Endothelial cell (in vitro differentiated cells): ENCODE measurements at regions not wholly inside any gene's neighbourhood (a gene's known extent, or its start where the extent isn't known, plus 50 kb on each side); places are given as distances from the start of the nearest gene placed in this dataset.
"Not testable (repeated sequence)": the region's sequence is repeated elsewhere in the genome, so short reads cannot be mapped to it uniquely, and the experiment has no call there.

ENCODE experiments used
- DNase-seq: peaks from one replicate; pipeline ENCODE4 v3.0.0; 2021; ENCODE audit warnings: low spot score
- H3K27ac Mint-ChIP-seq: one replicate; pipeline ENCODE4 v1.8.0; 2021; ENCODE audit warnings: mixed read lengths, inconsistent platforms; ENCODE audit not compliant: unreplicated experiment
- H3K27me3 Mint-ChIP-seq: one replicate; pipeline ENCODE4 v1.8.0; 2021; ENCODE audit warnings: mild to moderate bottlenecking, moderate library complexity, mixed read lengths, inconsistent platforms; ENCODE audit not compliant: unreplicated experiment
- H3K36me3 Mint-ChIP-seq: one replicate; pipeline ENCODE4 v1.8.0; 2021; ENCODE audit warnings: mild to moderate bottlenecking, low read depth, mixed read lengths, inconsistent platforms; ENCODE audit not compliant: unreplicated experiment
- H3K4me1 Mint-ChIP-seq: one replicate; pipeline ENCODE4 v1.8.0; 2021; ENCODE audit warnings: mild to moderate bottlenecking, mixed read lengths, inconsistent platforms; ENCODE audit not compliant: unreplicated experiment
- H3K4me3 Mint-ChIP-seq: one replicate; pipeline ENCODE4 v1.8.0; 2021; ENCODE audit warnings: mild to moderate bottlenecking, mixed read lengths, inconsistent platforms; ENCODE audit not compliant: unreplicated experiment
- H3K9me3 Mint-ChIP-seq: one replicate; pipeline ENCODE4 v1.8.0; 2021; ENCODE audit warnings: mixed read lengths, inconsistent platforms; ENCODE audit not compliant: unreplicated experiment
- CTCF ChIP-seq: fragments of 200-600 bp; sonication (generic); IDR thresholded peaks from one replicate; pipeline ENCODE4 v1.5.0; 2021; ENCODE audit warnings: antibody characterized with exemption; ENCODE audit not compliant: unreplicated experiment

- Mint-ChIP-seq H3K36me3 (no peaks in the 10 kb centered on the region), H3K9me3 (no peaks in the 10 kb centered on the region), H3K4me1 (no peaks in the 10 kb centered on the region), H3K4me3 (no peak overlapping the region), H3K27me3 (no peaks in the 10 kb centered on the region), H3K27ac (no peak overlapping the region)
- no peak for TF ChIP-seq CTCF
- no peak for DNase-seq
These were observed 52.3 kb upstream of the PTPN12 start for GRCh38 chr7:77484785-77485184.

- Mint-ChIP-seq H3K27ac (no peak overlapping the region), H3K9me3 (no peaks in the 10 kb centered on the region), H3K4me3 (no peak overlapping the region), H3K27me3 (no peaks in the 10 kb centered on the region), H3K36me3 (no peaks in the 10 kb centered on the region), H3K4me1 (no peaks in the 10 kb centered on the region)
- DNase-seq: no peak
- TF ChIP-seq CTCF: no peak
These were observed 55.1 kb upstream of the PTPN12 start for GRCh38 chr7:77482015-77482414.

GRCh38 chr7:77481615-77482014, 55.5 kb upstream of the PTPN12 start:
- H3K36me3 Mint-ChIP-seq: no peaks in the 10 kb centered on the region
- H3K27ac Mint-ChIP-seq: no peak overlapping the region
- H3K9me3 Mint-ChIP-seq: no peaks in the 10 kb centered on the region
- no peak for TF ChIP-seq CTCF
- H3K4me3 Mint-ChIP-seq: no peak overlapping the region
- no peaks in the 10 kb centered on the region for H3K27me3 Mint-ChIP-seq
- DNase-seq: no peak
- no peaks in the 10 kb centered on the region for H3K4me1 Mint-ChIP-seq

- H3K36me3 Mint-ChIP-seq, H3K4me1 Mint-ChIP-seq, H3K4me3 Mint-ChIP-seq, H3K9me3 Mint-ChIP-seq, H3K27me3 Mint-ChIP-seq, DNase-seq, H3K27ac Mint-ChIP-seq: not testable (repeated sequence)
These were observed 56.9 kb upstream of the PTPN12 start for GRCh38 chr7:77480102-77480627.

GRCh38 chr7:77479536-77480088, 57.5 kb upstream of the PTPN12 start:
- TF ChIP-seq CTCF: no peak
- Mint-ChIP-seq H3K4me3 (no peak overlapping the region), H3K27me3 (no peaks in the 10 kb centered on the region), H3K4me1 (peaks cover 8% of the 10 kb centered on the region), H3K36me3 (no peaks in the 10 kb centered on the region), H3K9me3 (no peaks in the 10 kb centered on the region), H3K27ac (no peak overlapping the region)
- DNase-seq: no peak
